Umbilical cord (tissue), 1 donor: ENCODE measurements at regions not wholly inside any gene's neighbourhood (a gene's known extent, or its start where the extent isn't known, plus 50 kb on each side); places are given as distances from the start of the nearest gene placed in this dataset.
"Not testable (repeated sequence)": the region's sequence is repeated elsewhere in the genome, so short reads cannot be mapped to it uniquely, and the experiment has no call there.

Experiments used
- DNase-seq: peaks from one replicate; pipeline ENCODE4 v3.0.0-alpha.2; 2015; ENCODE audit warnings: low spot score

GRCh38 chr4:151559595-151559994 is 150.6 kb downstream of the FHIP1A start:
- DNase-seq, result no peak

- no peak for DNase-seq
Measured at GRCh38 chr4:151561551-151562256, 152.7 kb downstream of the FHIP1A start.

DNA sequence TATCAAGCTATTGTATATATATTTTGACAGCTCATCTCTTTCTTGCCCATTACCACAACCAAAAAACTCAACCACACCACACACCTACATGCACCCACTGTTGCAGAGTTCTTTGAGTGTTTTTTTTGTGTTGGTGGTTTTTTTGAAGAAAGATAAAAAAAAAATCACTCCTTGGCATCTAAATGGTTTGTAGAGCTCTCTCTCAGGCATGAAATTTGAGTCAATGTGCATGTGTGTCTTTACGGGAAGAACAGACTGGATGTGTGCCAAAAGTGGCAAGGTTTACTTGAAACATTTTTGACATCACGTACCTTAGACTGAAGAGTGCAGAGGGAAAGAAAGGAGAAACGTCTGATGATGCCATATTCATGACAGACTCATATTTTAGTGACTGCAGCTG is 154.2 kb downstream of the FHIP1A start:
- peak; percentile 42 for DNase-seq

DNA sequence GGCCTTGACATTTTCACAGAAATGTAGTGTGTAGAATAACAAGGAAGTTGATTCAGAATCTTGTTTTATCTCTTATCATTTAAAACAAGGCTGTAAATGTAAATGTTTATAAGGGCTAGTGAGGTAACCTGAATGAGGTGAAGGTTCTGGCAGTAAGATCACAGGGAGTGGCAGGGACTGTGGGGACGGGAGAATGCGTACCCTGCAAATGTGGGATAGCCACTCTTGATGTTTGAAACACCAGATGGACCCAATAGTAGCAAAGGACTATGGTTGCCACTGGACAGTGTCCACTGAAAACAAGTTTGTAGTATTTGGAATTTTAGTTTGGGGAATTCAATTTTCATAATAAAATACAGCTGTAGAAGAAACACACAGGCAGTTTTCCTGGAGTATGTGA is 155.3 kb downstream of the FHIP1A start:
- no peak for DNase-seq

- no peak for DNase-seq
Measured at GRCh38 chr4:151565583-151565982, 156.6 kb downstream of the FHIP1A start.

GRCh38 chr4:151566053-151566452 is 157.1 kb downstream of the FHIP1A start:
- DNase-seq, result no peak

DNA sequence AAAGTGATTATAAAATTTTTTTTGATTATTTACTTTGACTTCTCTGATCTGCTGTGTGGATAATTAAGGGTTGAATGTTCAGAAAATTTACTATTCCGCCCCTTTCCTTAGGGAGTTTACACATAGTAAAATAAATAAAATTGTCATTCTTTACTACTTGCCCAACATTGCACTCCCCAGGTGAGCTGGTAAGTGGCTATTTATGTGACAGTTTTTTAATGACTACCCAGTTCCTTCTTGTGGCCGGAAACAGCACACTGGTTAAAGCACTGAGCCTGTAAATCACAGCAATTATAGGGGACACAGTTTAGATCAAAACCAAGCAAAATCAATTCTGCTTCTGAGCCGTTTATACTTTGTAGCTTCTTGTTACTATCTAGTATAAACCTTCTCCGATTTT is 158.1 kb downstream of the FHIP1A start:
- DNase-seq, result no peak

GRCh38 chr4:151568966-151569365 is 160.0 kb downstream of the FHIP1A start:
- DNase-seq, result no peak

- no peak for DNase-seq
Measured at GRCh38 chr4:151569650-151570049, 160.7 kb downstream of the FHIP1A start.

DNA sequence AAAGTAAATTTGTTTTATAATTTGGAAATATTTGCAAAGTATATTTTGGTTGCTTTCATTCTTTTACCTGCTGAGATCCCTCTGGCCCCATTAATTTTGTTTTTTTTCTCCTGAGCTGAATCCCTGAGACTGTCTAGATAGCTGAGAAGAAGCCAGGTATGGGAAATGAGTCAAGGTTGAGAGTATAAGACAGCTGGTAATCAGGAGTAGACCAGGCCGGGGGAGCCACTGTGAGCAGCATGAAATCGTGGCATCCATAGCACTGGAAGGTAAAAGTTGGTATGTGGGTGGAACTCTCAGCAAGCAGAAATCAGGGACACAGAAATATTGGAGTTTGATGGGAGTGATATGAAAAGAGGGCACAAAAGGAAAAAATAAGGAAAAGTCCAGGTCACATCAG is 164.5 kb downstream of the FHIP1A start:
- DNase-seq, result no peak

- DNase-seq, result no peak
Measured at GRCh38 chr4:151573945-151574344, 165.0 kb downstream of the FHIP1A start.

GRCh38 chr4:151574968-151575367 is 166.0 kb downstream of the FHIP1A start:
- DNase-seq, result no peak

DNA sequence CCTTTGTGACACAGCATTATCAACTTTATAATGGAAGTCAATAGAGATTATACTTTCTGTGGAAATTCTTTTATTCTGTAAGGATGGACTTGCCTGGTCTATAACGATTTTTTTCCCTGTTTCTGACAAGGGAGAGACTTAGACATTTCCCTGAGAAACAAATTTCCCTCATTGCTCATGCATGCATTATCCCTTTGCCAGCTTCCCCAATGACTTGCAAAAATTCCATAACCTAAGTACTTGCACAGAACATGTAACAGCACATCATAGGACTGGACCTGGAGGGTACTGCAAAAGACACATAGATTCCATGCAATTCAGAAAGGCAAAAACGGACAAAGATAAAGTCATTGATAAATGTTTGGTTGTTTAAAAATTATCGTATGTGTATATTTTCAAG is 166.7 kb downstream of the FHIP1A start:
- DNase-seq, result no peak

GRCh38 chr4:151576627-151577026 is 167.7 kb downstream of the FHIP1A start:
- DNase-seq, result no peak

GRCh38 chr4:151581570-151581969 is 172.6 kb downstream of the FHIP1A start:
- DNase-seq, result no peak

- DNase-seq, result no peak
Measured at GRCh38 chr4:151582098-151582497, 173.1 kb downstream of the FHIP1A start.

DNA sequence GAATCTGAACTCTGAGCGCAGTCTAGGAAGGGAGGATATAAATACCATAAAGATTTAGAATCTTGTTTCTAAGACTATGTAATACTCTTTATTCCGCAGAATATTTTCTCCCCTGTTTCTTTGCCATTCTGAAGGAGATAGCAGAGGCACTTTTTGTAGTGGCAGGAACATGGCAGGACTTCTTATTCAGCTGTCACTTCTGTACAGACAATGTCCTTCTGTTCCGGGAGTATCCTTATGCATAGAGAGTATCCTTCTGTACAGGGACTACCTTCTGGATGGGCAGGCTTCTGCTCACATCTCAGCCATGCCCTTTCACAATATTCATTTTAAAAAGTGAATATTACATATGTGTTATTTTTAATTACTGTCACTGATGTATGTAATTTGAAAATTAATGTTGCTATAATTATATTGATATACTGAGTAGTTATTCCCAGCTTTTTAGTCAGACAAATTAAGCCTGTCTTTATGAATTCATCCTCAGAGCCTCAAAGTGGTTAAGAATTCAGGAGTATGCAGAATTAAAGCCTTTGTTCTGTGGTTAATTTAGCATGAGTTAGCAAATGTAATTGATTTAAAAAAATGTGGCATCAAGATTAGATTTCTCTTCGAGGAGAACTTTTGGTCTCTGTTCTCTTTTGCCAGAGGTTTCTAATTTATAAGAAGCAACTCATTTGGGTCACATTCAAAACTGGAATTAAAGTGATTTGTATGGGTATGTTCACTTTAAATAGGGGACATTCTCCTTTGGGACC is 174.4 kb downstream of the FHIP1A start:
- no peak for DNase-seq

GRCh38 chr4:151584101-151584500 is 175.1 kb downstream of the FHIP1A start:
- no peak for DNase-seq

DNA sequence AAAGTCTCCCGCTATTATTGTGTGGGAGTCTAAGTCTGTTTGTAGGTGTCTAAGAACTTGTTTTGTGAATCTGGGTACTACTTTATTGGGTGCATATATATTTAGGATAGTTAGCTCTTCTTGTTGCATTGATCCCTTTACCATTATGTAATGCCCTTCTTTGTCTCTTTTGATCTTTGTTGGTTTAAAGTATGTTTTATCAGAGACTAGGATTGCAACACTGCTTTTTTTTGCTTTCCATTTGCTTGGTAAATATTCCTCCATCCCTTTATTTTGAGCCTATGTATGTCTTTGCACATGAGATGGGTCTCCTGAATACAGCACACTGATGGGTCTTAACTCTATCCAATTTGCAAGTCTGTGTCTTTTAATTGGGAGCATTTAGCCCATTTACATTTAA is 165.2 kb downstream of the GATB start:
- not testable (repeated sequence) for DNase-seq

DNA sequence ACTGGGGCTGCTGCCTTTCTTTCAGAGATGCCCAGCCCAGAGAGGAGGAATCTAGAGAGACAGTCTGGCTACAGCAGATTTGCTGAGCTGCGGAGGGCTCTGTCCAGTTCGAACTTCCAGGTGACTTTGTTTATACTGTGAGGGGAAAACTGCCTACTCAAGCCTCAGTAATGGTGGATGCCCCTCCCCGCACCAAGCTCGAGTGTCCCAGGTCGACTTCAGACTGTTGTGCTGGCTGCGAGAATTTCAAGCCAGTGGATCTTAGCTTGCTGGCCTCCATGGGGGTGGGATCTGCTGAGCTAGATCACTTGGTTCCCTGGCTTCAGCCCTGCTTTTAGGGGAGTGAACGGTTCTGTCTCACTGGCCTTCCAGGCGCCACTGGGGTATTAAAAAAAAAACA is 163.1 kb downstream of the GATB start:
- DNase-seq, result not testable (repeated sequence)

DNA sequence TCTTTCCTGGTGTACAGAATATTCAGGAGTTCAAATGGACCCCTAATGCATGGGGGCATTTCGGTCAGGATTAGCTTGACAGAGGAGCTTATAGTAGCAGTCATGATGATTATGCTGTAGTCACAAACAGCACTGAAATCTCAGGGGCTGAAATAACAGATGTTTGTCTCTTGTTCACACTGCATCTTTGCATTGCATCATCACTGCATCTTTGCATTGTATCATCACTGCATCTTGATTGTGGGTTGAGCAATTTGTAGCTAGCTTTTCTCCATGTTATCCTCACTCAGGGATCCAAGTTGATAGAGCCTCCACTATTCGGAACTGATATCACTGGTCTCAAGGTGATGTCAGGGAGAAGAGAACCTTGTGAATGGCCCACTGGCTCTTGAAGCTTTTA is 160.9 kb downstream of the GATB start:
- DNase-seq, result no peak

DNA sequence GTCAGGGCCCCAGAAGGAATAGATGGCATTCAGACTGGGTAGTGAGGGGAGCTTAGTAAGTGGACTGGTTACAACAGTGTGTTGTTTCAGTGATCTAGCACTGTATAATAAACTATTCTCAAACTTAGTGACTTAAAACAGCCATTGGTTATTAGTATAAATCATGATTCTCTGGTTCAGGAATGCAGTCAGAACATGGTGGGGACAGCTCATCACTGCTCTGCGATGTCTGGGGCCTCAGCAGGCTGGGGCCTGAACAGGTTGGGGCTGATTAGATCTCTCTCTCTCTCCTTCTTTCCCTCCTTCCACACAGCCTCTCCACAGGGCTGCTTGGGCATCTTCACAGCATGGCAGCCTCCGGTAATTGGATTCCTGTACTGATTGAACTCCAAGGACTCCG is 160.4 kb downstream of the GATB start:
- DNase-seq, result no peak

DNA sequence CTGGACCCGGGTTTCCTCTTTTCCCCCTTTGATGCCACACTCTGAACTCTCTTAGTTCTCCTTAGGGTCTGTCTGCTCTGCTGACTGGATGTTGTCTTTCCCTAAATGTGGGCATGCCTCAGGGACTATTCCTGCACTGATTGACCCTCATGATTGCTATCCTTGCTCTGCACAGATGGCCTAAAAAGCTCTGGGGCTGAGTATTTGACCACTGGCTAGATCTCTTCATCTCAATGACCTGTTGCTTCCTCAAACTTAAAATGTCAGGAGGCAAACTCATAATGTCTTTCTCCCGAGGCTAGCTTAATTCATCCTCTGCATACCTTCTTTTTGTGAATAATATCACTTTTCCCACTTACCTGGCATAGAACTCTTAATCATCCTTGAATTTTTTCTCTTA is 157.4 kb downstream of the GATB start:
- DNase-seq, result no peak
